ENCODE measurements at regions not wholly inside any gene's neighbourhood (a gene's known extent, or its start where the extent isn't known, plus 50 kb on each side); places are given as distances from the start of the nearest gene placed in this dataset.

GRCh38 chr9:14427419-14427818 lies 113.5 kb upstream of the NFIB start:
- TF ChIP-seq ELF1 (IDR thresholded peaks at IDR 0.05; ENCODE audit: borderline replicate concordance, low read depth) (no peak), FOSL1 (IDR thresholded peaks at IDR 0.05; ENCODE audit: low read depth) (no peak), CEBPB (IDR thresholded peaks at IDR 0.05; ENCODE audit: low read depth) (no peak), SP1 (IDR thresholded peaks at IDR 0.05; ENCODE audit: low read depth) (no peak), POLR2AphosphoS5 (IDR thresholded peaks at IDR 0.05; ENCODE audit: low read depth, low read length) (no peak), JUND (IDR thresholded peaks at IDR 0.05) (no peak), EGR1 (IDR thresholded peaks at IDR 0.05; ENCODE audit: low read depth) (no peak), ZFX (IDR thresholded peaks at IDR 0.05) (no peak), SRF (IDR thresholded peaks at IDR 0.05; ENCODE audit: low read depth) (no peak), TCF7L2 (IDR thresholded peaks at IDR 0.05; ENCODE audit: borderline replicate concordance, extremely low read depth, insufficient read depth, insufficient read length) (no peak), CBX3 (IDR thresholded peaks at IDR 0.05; ENCODE audit: low read depth) (no peak), MAX (IDR thresholded peaks at IDR 0.05) (no peak), POLR2A (IDR thresholded peaks at IDR 0.05; ENCODE audit: borderline replicate concordance, extremely low read depth, insufficient read depth, insufficient read length) (no peak), YY1 (IDR thresholded peaks at IDR 0.05; ENCODE audit: extremely low read depth, insufficient replicate concordance, low read depth, low read length) (no peak)
- TF ChIP-seq, protein P1, sequence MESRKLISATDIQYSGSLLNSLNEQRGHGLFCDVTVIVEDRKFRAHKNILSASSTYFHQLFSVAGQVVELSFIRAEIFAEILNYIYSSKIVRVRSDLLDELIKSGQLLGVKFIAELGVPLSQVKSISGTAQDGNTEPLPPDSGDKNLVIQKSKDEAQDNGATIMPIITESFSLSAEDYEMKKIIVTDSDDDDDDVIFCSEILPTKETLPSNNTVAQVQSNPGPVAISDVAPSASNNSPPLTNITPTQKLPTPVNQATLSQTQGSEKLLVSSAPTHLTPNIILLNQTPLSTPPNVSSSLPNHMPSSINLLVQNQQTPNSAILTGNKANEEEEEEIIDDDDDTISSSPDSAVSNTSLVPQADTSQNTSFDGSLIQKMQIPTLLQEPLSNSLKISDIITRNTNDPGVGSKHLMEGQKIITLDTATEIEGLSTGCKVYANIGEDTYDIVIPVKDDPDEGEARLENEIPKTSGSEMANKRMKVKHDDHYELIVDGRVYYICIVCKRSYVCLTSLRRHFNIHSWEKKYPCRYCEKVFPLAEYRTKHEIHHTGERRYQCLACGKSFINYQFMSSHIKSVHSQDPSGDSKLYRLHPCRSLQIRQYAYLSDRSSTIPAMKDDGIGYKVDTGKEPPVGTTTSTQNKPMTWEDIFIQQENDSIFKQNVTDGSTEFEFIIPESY (IDR thresholded peaks at IDR 0.05; ENCODE audit: extremely low read depth, insufficient replicate concordance, low read length), result no peak
- TF ChIP-seq, protein P2, sequence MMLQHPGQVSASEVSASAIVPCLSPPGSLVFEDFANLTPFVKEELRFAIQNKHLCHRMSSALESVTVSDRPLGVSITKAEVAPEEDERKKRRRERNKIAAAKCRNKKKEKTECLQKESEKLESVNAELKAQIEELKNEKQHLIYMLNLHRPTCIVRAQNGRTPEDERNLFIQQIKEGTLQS (IDR thresholded peaks at IDR 0.05), result no peak
- TF ChIP-seq, protein P3, sequence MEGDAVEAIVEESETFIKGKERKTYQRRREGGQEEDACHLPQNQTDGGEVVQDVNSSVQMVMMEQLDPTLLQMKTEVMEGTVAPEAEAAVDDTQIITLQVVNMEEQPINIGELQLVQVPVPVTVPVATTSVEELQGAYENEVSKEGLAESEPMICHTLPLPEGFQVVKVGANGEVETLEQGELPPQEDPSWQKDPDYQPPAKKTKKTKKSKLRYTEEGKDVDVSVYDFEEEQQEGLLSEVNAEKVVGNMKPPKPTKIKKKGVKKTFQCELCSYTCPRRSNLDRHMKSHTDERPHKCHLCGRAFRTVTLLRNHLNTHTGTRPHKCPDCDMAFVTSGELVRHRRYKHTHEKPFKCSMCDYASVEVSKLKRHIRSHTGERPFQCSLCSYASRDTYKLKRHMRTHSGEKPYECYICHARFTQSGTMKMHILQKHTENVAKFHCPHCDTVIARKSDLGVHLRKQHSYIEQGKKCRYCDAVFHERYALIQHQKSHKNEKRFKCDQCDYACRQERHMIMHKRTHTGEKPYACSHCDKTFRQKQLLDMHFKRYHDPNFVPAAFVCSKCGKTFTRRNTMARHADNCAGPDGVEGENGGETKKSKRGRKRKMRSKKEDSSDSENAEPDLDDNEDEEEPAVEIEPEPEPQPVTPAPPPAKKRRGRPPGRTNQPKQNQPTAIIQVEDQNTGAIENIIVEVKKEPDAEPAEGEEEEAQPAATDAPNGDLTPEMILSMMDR (IDR thresholded peaks at IDR 0.05 in 2 of 3, conservative IDR thresholded peaks at IDR 0.05 in 1 of 3; ENCODE audit: borderline replicate concordance in 1 of 3, insufficient read depth in 1 of 3, low read depth in 2 of 3, low read length in 2 of 3), result no peak
- TF ChIP-seq, protein P4, sequence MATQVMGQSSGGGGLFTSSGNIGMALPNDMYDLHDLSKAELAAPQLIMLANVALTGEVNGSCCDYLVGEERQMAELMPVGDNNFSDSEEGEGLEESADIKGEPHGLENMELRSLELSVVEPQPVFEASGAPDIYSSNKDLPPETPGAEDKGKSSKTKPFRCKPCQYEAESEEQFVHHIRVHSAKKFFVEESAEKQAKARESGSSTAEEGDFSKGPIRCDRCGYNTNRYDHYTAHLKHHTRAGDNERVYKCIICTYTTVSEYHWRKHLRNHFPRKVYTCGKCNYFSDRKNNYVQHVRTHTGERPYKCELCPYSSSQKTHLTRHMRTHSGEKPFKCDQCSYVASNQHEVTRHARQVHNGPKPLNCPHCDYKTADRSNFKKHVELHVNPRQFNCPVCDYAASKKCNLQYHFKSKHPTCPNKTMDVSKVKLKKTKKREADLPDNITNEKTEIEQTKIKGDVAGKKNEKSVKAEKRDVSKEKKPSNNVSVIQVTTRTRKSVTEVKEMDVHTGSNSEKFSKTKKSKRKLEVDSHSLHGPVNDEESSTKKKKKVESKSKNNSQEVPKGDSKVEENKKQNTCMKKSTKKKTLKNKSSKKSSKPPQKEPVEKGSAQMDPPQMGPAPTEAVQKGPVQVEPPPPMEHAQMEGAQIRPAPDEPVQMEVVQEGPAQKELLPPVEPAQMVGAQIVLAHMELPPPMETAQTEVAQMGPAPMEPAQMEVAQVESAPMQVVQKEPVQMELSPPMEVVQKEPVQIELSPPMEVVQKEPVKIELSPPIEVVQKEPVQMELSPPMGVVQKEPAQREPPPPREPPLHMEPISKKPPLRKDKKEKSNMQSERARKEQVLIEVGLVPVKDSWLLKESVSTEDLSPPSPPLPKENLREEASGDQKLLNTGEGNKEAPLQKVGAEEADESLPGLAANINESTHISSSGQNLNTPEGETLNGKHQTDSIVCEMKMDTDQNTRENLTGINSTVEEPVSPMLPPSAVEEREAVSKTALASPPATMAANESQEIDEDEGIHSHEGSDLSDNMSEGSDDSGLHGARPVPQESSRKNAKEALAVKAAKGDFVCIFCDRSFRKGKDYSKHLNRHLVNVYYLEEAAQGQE (IDR thresholded peaks at IDR 0.05; ENCODE audit: low read depth), result no peak
- RAD21 ChIA-PET (ENCODE audit: low non-redundant PET in 1 of 2, low total read pairs in 2 of 2, uncharacterized antibody in 2 of 2, unreplicated experiment in 2 of 2), result no interaction called here
- Histone ChIP-seq H3K9me3 (ENCODE audit: control insufficient read depth in 1 of 2, insufficient read depth in 1 of 2, low read depth in 1 of 2, low read length in 2 of 2) (no peaks in the 10 kb centered on the region), H3K36me3 (ENCODE audit: control insufficient read depth in 1 of 2, insufficient read depth in 2 of 2, low read length in 2 of 2) (no peaks in the 10 kb centered on the region), H3K4me2 (ENCODE audit: low read length) (no peak overlapping the region), H2AFZ (ENCODE audit: low read depth, low read length, poor library complexity, severe bottlenecking) (no peak overlapping the region), H3K27me3 (ENCODE audit: insufficient read depth, low read length) (no peaks in the 10 kb centered on the region), H3K9me2 (ENCODE audit: insufficient read depth) (no peaks in the 10 kb centered on the region), H3K9ac (ENCODE audit: low read length) (no peak overlapping the region), H3K79me2 (ENCODE audit: insufficient read depth, low read length) (no peaks in the 10 kb centered on the region), H3K27ac (ENCODE audit: low read depth, low read length) (no peak overlapping the region), H3K4me1 (ENCODE audit: control insufficient read depth in 1 of 2, insufficient read depth in 2 of 2, low read length in 2 of 2) (no peaks in the 10 kb centered on the region), H4K20me1 (ENCODE audit: insufficient read depth) (no peaks in the 10 kb centered on the region), H3K4me3 (replicated peaks in 1 of 2; ENCODE audit: low read depth in 1 of 2, low read length in 2 of 2) (no peak overlapping the region)
- BruUV-seq (replicated peaks), result no TSS peak
- DNase-seq (ENCODE audit: low read depth, low spot score) (no peak), ATAC-seq (no peak)
- CTCF ChIA-PET, result interaction anchor here (1.0 kb wide), 1 partner anchor 11 kb away, joined by 3 read pairs; no protein-coding TSS in a partner anchor
- POLR2A ChIA-PET, result interaction anchor here (0.6 kb wide), 1 partner anchor 107 kb away, joined by 5 read pairs; no protein-coding TSS in a partner anchor
- intact Hi-C loops (cut with micrococcal nuclease), result no loop called here

Data from HCT116 (cell line).